NCI-H748 (cell line): ENCODE measurements at regions not wholly inside any gene's neighbourhood (a gene's known extent, or its start where the extent isn't known, plus 50 kb on each side); places are given as distances from the start of the nearest gene placed in this dataset.
"Not testable (repeated sequence)": the region's sequence is repeated elsewhere in the genome, so short reads cannot be mapped to it uniquely, and the experiment has no call there.

Experiments
- DNase-seq: peaks from one replicate; lab custom pipeline; 2025; ENCODE audit not compliant: unreplicated experiment; lab: John Stamatoyannopoulos, UW

GRCh38 chr7:79512261-79512660, 58.8 kb upstream of the MAGI2 start:
- no peak for DNase-seq

- DNase-seq = not testable (repeated sequence)
Observed at GRCh38 chr7:79511056-79511455, 57.6 kb upstream of the MAGI2 start.

GRCh38 chr7:79507131-79507530, 53.7 kb upstream of the MAGI2 start:
- no peak for DNase-seq

- no peak for DNase-seq
Observed at GRCh38 chr7:79506481-79506880, 53.0 kb upstream of the MAGI2 start.

- no peak for DNase-seq
Observed at GRCh38 chr7:79504607-79505389, 51.3 kb upstream of the MAGI2 start.
